ENCODE measurements at regions not wholly inside any gene's neighbourhood (a gene's known extent, or its start where the extent isn't known, plus 50 kb on each side); places are given as distances from the start of the nearest gene placed in this dataset.

GRCh38 chr2:156001851-156002250 lies 330.7 kb downstream of the NR4A2 start:
- TF ChIP-seq POLR2A (IDR thresholded peaks at IDR 0.05; ENCODE audit: low read depth, low read length), result no peak
- TF ChIP-seq, protein P1, sequence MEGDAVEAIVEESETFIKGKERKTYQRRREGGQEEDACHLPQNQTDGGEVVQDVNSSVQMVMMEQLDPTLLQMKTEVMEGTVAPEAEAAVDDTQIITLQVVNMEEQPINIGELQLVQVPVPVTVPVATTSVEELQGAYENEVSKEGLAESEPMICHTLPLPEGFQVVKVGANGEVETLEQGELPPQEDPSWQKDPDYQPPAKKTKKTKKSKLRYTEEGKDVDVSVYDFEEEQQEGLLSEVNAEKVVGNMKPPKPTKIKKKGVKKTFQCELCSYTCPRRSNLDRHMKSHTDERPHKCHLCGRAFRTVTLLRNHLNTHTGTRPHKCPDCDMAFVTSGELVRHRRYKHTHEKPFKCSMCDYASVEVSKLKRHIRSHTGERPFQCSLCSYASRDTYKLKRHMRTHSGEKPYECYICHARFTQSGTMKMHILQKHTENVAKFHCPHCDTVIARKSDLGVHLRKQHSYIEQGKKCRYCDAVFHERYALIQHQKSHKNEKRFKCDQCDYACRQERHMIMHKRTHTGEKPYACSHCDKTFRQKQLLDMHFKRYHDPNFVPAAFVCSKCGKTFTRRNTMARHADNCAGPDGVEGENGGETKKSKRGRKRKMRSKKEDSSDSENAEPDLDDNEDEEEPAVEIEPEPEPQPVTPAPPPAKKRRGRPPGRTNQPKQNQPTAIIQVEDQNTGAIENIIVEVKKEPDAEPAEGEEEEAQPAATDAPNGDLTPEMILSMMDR (conservative IDR thresholded peaks at IDR 0.05; ENCODE audit: low read depth, low read length), result no peak

Measured in IMR-90 (cell line).